Naive thymus-derived CD4-positive, alpha-beta T cell (primary cell): ENCODE measurements at regions not wholly inside any gene's neighbourhood (a gene's known extent, or its start where the extent isn't known, plus 50 kb on each side); places are given as distances from the start of the nearest gene placed in this dataset.

Source experiments
- ATAC-seq: fragments of 150-1000 bp; cut with Tn5 transposase; 2 replicates; pipeline ENCODE4 v1.10.0; 2021; ENCODE audit warnings: mild to moderate bottlenecking, moderate library complexity
- CTCF ChIA-PET: fragments of 350-600 bp; sonication (Branson Sonifier 250); formaldehyde crosslinking; loops from one replicate; lab custom pipeline; 2021; ENCODE audit warnings: antibody characterized with exemption; lab: Charles Lee
- POLR2A ChIA-PET: fragments of 350-600 bp; sonication (Branson Sonifier 250); formaldehyde crosslinking; loops from one replicate; lab custom pipeline; 2021; ENCODE audit warnings: antibody characterized with exemption, inconsistent platforms; lab: Charles Lee
- DNase-seq, 9 donors: peaks; one replicate each; pipeline versions ENCODE4 v3.0.0 to v3.0.0-alpha.2; 2020 to 2022; ENCODE audit warnings: mixed read lengths in 1 of 9
- H3K27ac ChIP-seq: one replicate; pipeline ENCODE4 v1.7.0; 2013; ENCODE audit warnings: mild to moderate bottlenecking, low read depth, low read length, moderate library complexity
- H3K27me3 ChIP-seq, 2 donors: one replicate each; pipeline ENCODE4 v1.7.0; 2013; ENCODE audit warnings: low read length in 2 of 2, mild to moderate bottlenecking in 2 of 2, moderate library complexity in 2 of 2; ENCODE audit not compliant: control insufficient read depth in 2 of 2, insufficient read depth in 2 of 2
- H3K36me3 ChIP-seq, 3 experiments: 1 replicate in 2 of 3; 2 replicates in 1 of 3; pipeline ENCODE4 v1.7.0; 2013; ENCODE audit warnings: low read length in 3 of 3, mild to moderate bottlenecking in 3 of 3, moderate library complexity in 1 of 3; ENCODE audit not compliant: insufficient read depth in 3 of 3, control insufficient read depth in 2 of 3
- H3K4me1 ChIP-seq, 2 donors: one replicate each; pipeline ENCODE4 v1.7.0; 2013; ENCODE audit warnings: low read length in 2 of 2, mild to moderate bottlenecking in 2 of 2, moderate library complexity in 1 of 2; ENCODE audit not compliant: control insufficient read depth in 2 of 2, insufficient read depth in 2 of 2
- H3K4me3 ChIP-seq: 2 replicates; pipeline ENCODE4 v1.7.0; 2013; ENCODE audit warnings: mild to moderate bottlenecking, low read length
- H3K9me3 ChIP-seq, 3 experiments: 1 replicate in 2 of 3; 2 replicates in 1 of 3; pipeline ENCODE4 v1.7.0; 2013; ENCODE audit warnings: low read length in 3 of 3; ENCODE audit not compliant: control insufficient read depth in 2 of 3
- H3K27ac Mint-ChIP-seq, 9 donors: one replicate each; pipeline ENCODE4 v1.8.0; 2020 to 2022; ENCODE audit warnings: mixed read lengths in 9 of 9, mild to moderate bottlenecking in 8 of 9, moderate library complexity in 5 of 9, inconsistent platforms in 2 of 9
- H3K27me3 Mint-ChIP-seq, 5 donors: one replicate each; pipeline ENCODE4 v1.8.0; 2021 to 2022; ENCODE audit warnings: mixed read lengths in 5 of 5, mild to moderate bottlenecking in 1 of 5
- H3K36me3 Mint-ChIP-seq, 5 donors: one replicate each; pipeline ENCODE4 v1.8.0; 2020 to 2022; ENCODE audit warnings: mixed read lengths in 5 of 5, mild to moderate bottlenecking in 3 of 5, inconsistent platforms in 1 of 5
- H3K4me1 Mint-ChIP-seq, 7 donors: one replicate each; pipeline ENCODE4 v1.8.0; 2020 to 2022; ENCODE audit warnings: mixed read lengths in 7 of 7, mild to moderate bottlenecking in 3 of 7, inconsistent platforms in 1 of 7
- H3K4me3 Mint-ChIP-seq, 10 donors: one replicate each; pipeline ENCODE4 v1.8.0; 2020 to 2022; ENCODE audit warnings: mild to moderate bottlenecking in 10 of 10, mixed read lengths in 10 of 10, moderate library complexity in 6 of 10, inconsistent platforms in 2 of 10
- H3K9me3 Mint-ChIP-seq, 11 donors: one replicate each; pipeline ENCODE4 v1.8.0; 2020 to 2022; ENCODE audit warnings: mixed read lengths in 11 of 11, mild to moderate bottlenecking in 4 of 11, inconsistent platforms in 1 of 11, moderate library complexity in 1 of 11
- intact Hi-C, 2 donors: fragments of 100-400 bp; cut with micrococcal nuclease; formaldehyde crosslinking; loops; one replicate each; pipeline ENCODE4 v1.15.1; 2023

- ChIA-PET CTCF (no interaction called here), POLR2A (no interaction called here)
- Mint-ChIP-seq H3K36me3 (no peaks in the 10 kb centered on the region), H3K9me3 (peaks cover 0 to 9% (median 0%) of the 10 kb centered on the region in 11 donors), H3K27me3 (no peaks in the 10 kb centered on the region), H3K27ac (no peak overlapping the region), H3K4me1 (no peaks in the 10 kb centered on the region), H3K4me3 (no peak overlapping the region)
- H3K27me3 ChIP-seq, result no peaks in the 10 kb centered on the region
- no peaks in the 10 kb centered on the region for H3K36me3 ChIP-seq
- intact Hi-C loops, result no loop called here
- no peak for DNase-seq
- H3K9me3 ChIP-seq, result no peaks in the 10 kb centered on the region
- ATAC-seq, result no peak
- no peak overlapping the region for H3K27ac ChIP-seq
- H3K4me3 ChIP-seq, result no peak overlapping the region
- no peaks in the 10 kb centered on the region for H3K4me1 ChIP-seq
Observed at GRCh38 chr12:78802593-78802992, 62.0 kb upstream of the SYT1 start.

GRCh38 chr12:78804262-78804661 is 60.3 kb upstream of the SYT1 start:
- H3K9me3 Mint-ChIP-seq, result peaks cover 0 to 9% (median 0%) of the 10 kb centered on the region in 11 donors
- DNase-seq, result no peak
- Histone ChIP-seq H3K4me3 (no peak overlapping the region), H3K4me1 (no peaks in the 10 kb centered on the region), H3K27me3 (no peaks in the 10 kb centered on the region), H3K27ac (no peak overlapping the region), H3K36me3 (no peaks in the 10 kb centered on the region), H3K9me3 (no peaks in the 10 kb centered on the region)
- ATAC-seq, result no peak
- no peaks in the 10 kb centered on the region for H3K4me1 Mint-ChIP-seq
- ChIA-PET POLR2A (no interaction called here), CTCF (no interaction called here)
- intact Hi-C loops, result no loop called here
- H3K36me3 Mint-ChIP-seq, result no peaks in the 10 kb centered on the region
- no peak overlapping the region for H3K27ac Mint-ChIP-seq
- no peak overlapping the region for H3K4me3 Mint-ChIP-seq
- H3K27me3 Mint-ChIP-seq, result no peaks in the 10 kb centered on the region
